ENCODE measurements at regions not wholly inside any gene's neighbourhood (a gene's known extent, or its start where the extent isn't known, plus 50 kb on each side); places are given as distances from the start of the nearest gene placed in this dataset.

- TF ChIP-seq CTCF (IDR thresholded peaks at IDR 0.05; ENCODE audit: control extremely low read depth in 1 of 3, insufficient read depth in 1 of 3, low read depth in 1 of 3, low read length in 3 of 3) (no peak), NRF1 (IDR thresholded peaks at IDR 0.05; ENCODE audit: low read depth, low read length) (no peak)
These were observed 337.8 kb downstream of the GADD45G start (continued) for GRCh38 chr9:89942643-89943042.

Measured in H1 (cell line).